Occipital lobe (tissue), 2 donors: ENCODE measurements at regions not wholly inside any gene's neighbourhood (a gene's known extent, or its start where the extent isn't known, plus 50 kb on each side); places are given as distances from the start of the nearest gene placed in this dataset. TPM values are rescaled to one million over a fixed set of nuclear protein-coding genes. Genes with fewer than 3 reads are reported as not detected.

Source experiments
- DNase-seq: peaks from one replicate; lab custom pipeline; 2025; lab: John Stamatoyannopoulos, UW
- small RNA-seq: library from RNA; depleted of rRNA; stranded (forward); fragments of <200 nt; gene quantifications from one replicate; pipeline ENCODE3, GENCODE V24; 2014

- no peak for DNase-seq
Observed at GRCh38 chr12:45669093-45669492, 60.4 kb upstream of the ARID2 start.

- DNase-seq = no peak
Observed at GRCh38 chr12:45669792-45670191, 59.7 kb upstream of the ARID2 start.

DNA sequence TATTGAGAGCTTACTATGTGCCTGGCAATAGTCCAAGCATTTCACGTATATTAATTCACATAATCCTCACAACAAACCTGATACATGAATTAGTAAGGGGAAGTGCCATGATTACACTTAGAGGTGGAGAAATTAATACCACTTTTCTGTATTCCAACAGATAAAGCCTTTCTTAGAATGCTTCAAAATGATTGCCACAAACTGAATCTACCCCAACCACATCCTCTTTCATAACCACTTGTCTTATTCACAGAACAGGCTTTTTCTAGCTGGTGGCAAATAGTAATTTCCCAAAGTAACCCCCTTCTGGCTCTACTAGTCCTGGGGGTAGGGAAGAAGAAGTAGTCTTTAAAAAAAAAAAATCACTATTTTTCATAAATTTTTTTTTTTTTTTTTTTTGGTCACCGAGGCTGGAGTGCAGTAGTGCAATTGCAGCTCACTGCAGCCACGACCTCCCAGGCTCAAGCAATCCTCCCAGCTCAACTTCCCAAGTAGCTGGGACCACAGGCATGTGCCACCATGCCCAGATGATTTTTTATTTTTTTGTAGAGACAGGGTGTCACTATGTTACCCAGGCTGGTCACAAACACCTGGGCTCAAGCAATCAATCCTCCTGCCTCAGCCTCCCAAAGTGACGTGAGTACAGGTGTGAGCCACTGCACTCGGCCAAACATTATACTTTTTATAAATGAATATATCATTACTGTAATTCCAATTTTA is 59.0 kb upstream of the ARID2 start:
- DNase-seq = no peak

DNA sequence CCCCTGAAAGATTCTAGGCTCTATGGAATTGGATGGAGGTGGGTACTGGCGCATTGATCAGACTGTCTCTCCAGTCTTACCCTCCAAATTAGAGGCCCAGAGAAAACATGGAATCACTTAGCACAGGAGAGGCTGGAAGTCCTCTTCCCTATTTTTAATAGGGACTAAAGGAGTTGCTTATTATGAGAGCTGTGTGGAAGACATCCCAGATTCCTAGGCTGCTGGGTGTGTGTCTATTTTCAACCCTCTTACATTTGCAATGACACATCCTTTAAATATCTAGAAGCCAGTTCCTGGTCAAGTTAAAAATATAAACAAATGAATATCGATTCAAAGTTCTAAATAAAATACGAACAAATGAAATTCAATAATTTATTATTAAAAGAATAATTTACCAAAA is 58.3 kb upstream of the ARID2 start:
- DNase-seq = no peak

GRCh38 chr12:45674181-45674977 is 55.1 kb upstream of the ARID2 start:
- DNase-seq = no peak

GRCh38 chr12:45675534-45675933 is 54.0 kb upstream of the ARID2 start:
- DNase-seq = no peak

Small RNA genes in the stretch of these regions (small RNA-seq; reads per million reads assigned to genes)
- gene RF00026 = not detected
